ENCODE measurements at regions not wholly inside any gene's neighbourhood (a gene's known extent, or its start where the extent isn't known, plus 50 kb on each side); places are given as distances from the start of the nearest gene placed in this dataset.
"Not testable (repeated sequence)": the region's sequence is repeated elsewhere in the genome, so short reads cannot be mapped to it uniquely, and the experiment has no call there.

GRCh38 chr5:25416960-25417359 is 772.2 kb upstream of the CDH10 start:
- Mint-ChIP-seq H3K4me3 (no peak overlapping the region), H3K27me3 (no peaks in the 10 kb centered on the region), H3K36me3 (no peaks in the 10 kb centered on the region), H3K9me3 (ENCODE audit: low read depth) (peaks cover 11% of the 10 kb centered on the region), H3K27ac (no peak overlapping the region), H3K4me1 (ENCODE audit: low read depth) (no peaks in the 10 kb centered on the region)

DNA sequence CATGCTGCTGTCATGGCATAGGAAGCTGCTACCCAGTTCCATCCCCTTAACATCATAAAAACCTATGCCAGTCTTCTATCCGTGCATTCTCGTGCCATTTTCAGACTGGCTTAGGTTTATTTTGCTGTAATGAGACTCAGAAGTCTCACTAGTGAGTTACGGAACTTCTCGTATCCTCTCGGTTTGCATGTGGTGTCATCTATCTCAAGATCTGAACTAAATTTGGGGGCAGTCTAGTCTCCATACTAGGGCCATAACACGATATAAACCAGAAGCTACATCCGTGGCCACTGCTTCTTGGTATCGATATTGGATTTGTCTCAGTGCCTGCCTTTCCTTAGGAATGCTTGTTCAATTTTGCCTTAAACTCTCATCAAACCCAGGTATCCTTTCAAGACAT is 771.2 kb upstream of the CDH10 start:
- no peak overlapping the region for H3K27ac Mint-ChIP-seq
- H3K9me3 Mint-ChIP-seq (ENCODE audit: low read depth) = peaks cover 15% of the 10 kb centered on the region
- H3K27me3 Mint-ChIP-seq = no peaks in the 10 kb centered on the region
- no peaks in the 10 kb centered on the region for H3K36me3 Mint-ChIP-seq
- H3K4me1 Mint-ChIP-seq (ENCODE audit: low read depth) = no peaks in the 10 kb centered on the region
- no peak overlapping the region for H3K4me3 Mint-ChIP-seq

GRCh38 chr5:25414742-25415141 is 770.0 kb upstream of the CDH10 start:
- Mint-ChIP-seq H3K9me3 (ENCODE audit: low read depth) (peaks cover 15% of the 10 kb centered on the region), H3K36me3 (no peaks in the 10 kb centered on the region), H3K27ac (no peak overlapping the region), H3K4me1 (ENCODE audit: low read depth) (no peaks in the 10 kb centered on the region), H3K27me3 (no peaks in the 10 kb centered on the region), H3K4me3 (no peak overlapping the region)

DNA sequence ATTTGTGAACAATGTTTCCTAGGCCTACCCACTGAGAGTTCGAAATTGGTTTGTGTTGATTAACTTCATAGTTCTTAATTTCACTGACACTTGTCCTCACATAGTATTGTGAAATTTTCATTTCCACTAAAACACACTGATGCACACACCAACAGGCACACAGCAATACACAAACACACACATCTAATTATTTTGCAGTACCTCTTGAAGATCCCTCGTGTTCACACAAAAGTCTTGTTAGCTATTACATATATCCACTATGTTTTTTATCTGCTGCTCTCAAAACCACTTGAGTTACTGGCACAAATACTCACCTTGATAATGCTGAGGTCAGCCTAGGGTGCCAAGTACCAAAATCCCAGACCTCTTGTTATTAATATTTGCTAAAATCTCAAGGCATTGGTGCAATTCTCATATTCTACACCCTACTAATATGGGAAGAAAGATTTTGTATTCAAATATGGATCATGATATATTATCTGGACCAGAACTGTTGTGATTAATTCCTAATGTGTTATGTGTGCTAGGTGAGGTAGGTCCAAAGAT is 767.4 kb upstream of the CDH10 start:
- Mint-ChIP-seq H3K9me3 (ENCODE audit: low read depth) (peaks cover 23% of the 10 kb centered on the region), H3K4me3 (no peak overlapping the region), H3K27ac (no peak overlapping the region)

GRCh38 chr5:25407365-25407764 is 762.6 kb upstream of the CDH10 start:
- H3K36me3 Mint-ChIP-seq; H3K27me3 Mint-ChIP-seq; H3K4me3 Mint-ChIP-seq; H3K4me1 Mint-ChIP-seq (ENCODE audit: low read depth); H3K27ac Mint-ChIP-seq: not testable (repeated sequence)
- H3K9me3 Mint-ChIP-seq (ENCODE audit: low read depth) = peaks cover 27% of the 10 kb centered on the region

More for the DNA sequence above, 767.4 kb upstream of the CDH10 start:
- Mint-ChIP-seq H3K27me3 (no peaks in the 10 kb centered on the region), H3K4me1 (ENCODE audit: low read depth) (no peaks in the 10 kb centered on the region), H3K36me3 (no peaks in the 10 kb centered on the region)

- Mint-ChIP-seq H3K9me3 (ENCODE audit: low read depth) (peaks cover 21% of the 10 kb centered on the region), H3K36me3 (no peaks in the 10 kb centered on the region), H3K4me3 (no peak overlapping the region), H3K27me3 (no peaks in the 10 kb centered on the region), H3K4me1 (ENCODE audit: low read depth) (no peaks in the 10 kb centered on the region), H3K27ac (no peak overlapping the region)
Observed at GRCh38 chr5:25405850-25406249, 761.1 kb upstream of the CDH10 start.

- H3K27ac Mint-ChIP-seq = no peak overlapping the region
- no peaks in the 10 kb centered on the region for H3K27me3 Mint-ChIP-seq
- peaks cover 19% of the 10 kb centered on the region for H3K9me3 Mint-ChIP-seq (ENCODE audit: low read depth)
- H3K4me3 Mint-ChIP-seq = no peak overlapping the region
- no peaks in the 10 kb centered on the region for H3K4me1 Mint-ChIP-seq (ENCODE audit: low read depth)
- H3K36me3 Mint-ChIP-seq = no peaks in the 10 kb centered on the region
Observed at GRCh38 chr5:25399878-25400480, 755.2 kb upstream of the CDH10 start.

- Mint-ChIP-seq H3K27me3 (no peaks in the 10 kb centered on the region), H3K9me3 (ENCODE audit: low read depth) (peaks cover 22% of the 10 kb centered on the region), H3K4me3 (no peak overlapping the region), H3K27ac (no peak overlapping the region), H3K4me1 (ENCODE audit: low read depth) (no peaks in the 10 kb centered on the region), H3K36me3 (no peaks in the 10 kb centered on the region)
Observed at GRCh38 chr5:25393957-25394356, 749.2 kb upstream of the CDH10 start.

DNA sequence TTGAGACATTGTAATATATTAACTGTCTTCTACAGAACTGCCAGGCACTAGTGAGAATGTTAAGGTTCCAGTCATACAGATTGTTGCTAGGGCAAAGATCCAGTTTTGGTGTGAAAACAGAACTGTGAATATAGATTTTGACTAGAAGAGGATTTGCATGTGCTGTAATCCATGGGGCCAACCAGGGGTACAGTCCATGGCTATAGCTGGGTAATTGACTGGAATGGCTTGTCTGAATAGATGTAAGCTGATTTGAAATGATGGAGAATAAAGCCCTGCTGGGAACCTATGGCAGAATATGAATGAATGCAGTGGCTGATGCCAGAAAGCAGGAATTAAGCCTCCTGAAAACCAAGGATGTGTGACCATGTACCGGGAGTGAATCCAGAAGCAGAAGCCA is 748.5 kb upstream of the CDH10 start:
- H3K4me3 Mint-ChIP-seq = no peak overlapping the region
- H3K27me3 Mint-ChIP-seq = no peaks in the 10 kb centered on the region
- H3K36me3 Mint-ChIP-seq = no peaks in the 10 kb centered on the region
- peaks cover 22% of the 10 kb centered on the region for H3K9me3 Mint-ChIP-seq (ENCODE audit: low read depth)
- H3K4me1 Mint-ChIP-seq (ENCODE audit: low read depth) = no peaks in the 10 kb centered on the region
- H3K27ac Mint-ChIP-seq = no peak overlapping the region

DNA sequence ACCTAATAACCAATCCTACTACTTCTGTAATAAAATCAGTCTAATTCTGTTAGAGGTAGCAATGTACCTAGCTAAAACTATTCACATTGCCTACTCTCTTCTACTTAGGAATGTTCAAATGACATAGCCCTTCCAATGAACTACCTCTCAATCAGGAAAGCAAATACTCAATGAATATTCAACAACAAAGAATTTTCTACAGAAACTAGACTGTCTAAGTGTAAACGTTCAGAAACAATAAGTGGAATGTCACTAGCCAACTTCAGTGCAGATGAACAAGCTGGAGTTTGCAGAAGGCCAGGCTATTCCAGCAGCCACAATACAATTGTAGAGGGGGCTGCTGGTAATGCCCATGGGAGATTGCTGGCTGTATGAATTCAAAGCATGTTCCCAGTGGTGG is 743.2 kb upstream of the CDH10 start:
- Mint-ChIP-seq H3K27ac (no peak overlapping the region), H3K9me3 (ENCODE audit: low read depth) (peaks cover 18% of the 10 kb centered on the region), H3K36me3 (no peaks in the 10 kb centered on the region)

GRCh38 chr5:25362799-25363198 is 718.0 kb upstream of the CDH10 start:
- Mint-ChIP-seq H3K36me3 (no peaks in the 10 kb centered on the region), H3K4me1 (ENCODE audit: low read depth) (no peaks in the 10 kb centered on the region), H3K27ac (no peak overlapping the region), H3K27me3 (no peaks in the 10 kb centered on the region), H3K9me3 (ENCODE audit: low read depth) (peaks cover 16% of the 10 kb centered on the region), H3K4me3 (no peak overlapping the region)

More for the DNA sequence above, 743.2 kb upstream of the CDH10 start:
- H3K4me1 Mint-ChIP-seq (ENCODE audit: low read depth) = no peaks in the 10 kb centered on the region
- H3K27me3 Mint-ChIP-seq = no peaks in the 10 kb centered on the region
- H3K4me3 Mint-ChIP-seq = no peak overlapping the region

GRCh38 chr5:25358919-25359318 is 714.1 kb upstream of the CDH10 start:
- H3K36me3 Mint-ChIP-seq = no peaks in the 10 kb centered on the region

DNA sequence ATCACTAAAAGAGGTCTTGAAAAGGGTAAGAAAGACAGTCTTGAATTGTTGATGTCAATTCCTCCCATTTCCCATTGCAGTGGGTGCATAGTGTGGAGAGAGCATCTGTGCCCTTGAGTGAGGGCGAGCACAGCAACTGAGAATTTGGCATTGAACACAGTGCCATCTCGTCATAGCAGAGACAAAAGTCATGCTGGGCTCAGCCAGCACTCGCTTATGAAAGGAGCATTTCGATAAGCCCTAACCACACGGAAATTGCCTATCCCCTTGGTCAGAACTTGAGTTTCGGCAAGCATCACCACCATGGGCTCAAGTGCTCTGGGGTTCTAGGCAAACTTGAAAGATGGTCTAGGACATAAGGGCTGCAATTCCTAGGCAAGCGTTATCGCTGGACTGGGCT is 712.8 kb upstream of the CDH10 start:
- Mint-ChIP-seq H3K9me3 (ENCODE audit: low read depth) (peaks cover 22% of the 10 kb centered on the region), H3K36me3 (no peaks in the 10 kb centered on the region), H3K27ac (no peak overlapping the region), H3K27me3 (no peaks in the 10 kb centered on the region), H3K4me1 (ENCODE audit: low read depth) (no peaks in the 10 kb centered on the region), H3K4me3 (no peak overlapping the region)

More at GRCh38 chr5:25358919-25359318, 714.1 kb upstream of the CDH10 start:
- Mint-ChIP-seq H3K27me3 (no peaks in the 10 kb centered on the region), H3K9me3 (ENCODE audit: low read depth) (peaks cover 25% of the 10 kb centered on the region), H3K4me1 (ENCODE audit: low read depth) (no peaks in the 10 kb centered on the region), H3K4me3 (no peak overlapping the region), H3K27ac (no peak overlapping the region)

DNA sequence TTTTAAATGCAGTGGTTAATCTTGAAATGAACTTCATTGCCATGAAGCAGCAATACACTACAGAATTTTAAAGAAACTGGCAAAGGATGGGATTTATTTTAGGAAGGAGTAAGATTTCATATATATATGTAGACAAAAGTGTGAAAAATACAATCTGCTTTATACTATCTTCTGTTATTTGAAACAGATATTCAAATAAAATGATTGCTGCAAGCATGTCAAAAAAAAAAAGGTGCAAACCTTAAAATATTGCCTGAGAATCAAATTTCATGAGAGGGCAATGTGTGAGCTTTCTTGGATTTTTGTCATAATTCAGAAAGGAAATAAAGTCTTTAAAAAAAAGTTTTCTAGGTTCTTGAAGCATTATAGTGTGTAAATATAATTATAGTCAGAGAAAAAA is 705.0 kb upstream of the CDH10 start:
- Mint-ChIP-seq H3K4me3 (no peak overlapping the region), H3K27me3 (no peaks in the 10 kb centered on the region), H3K36me3 (no peaks in the 10 kb centered on the region), H3K27ac (no peak overlapping the region), H3K9me3 (ENCODE audit: low read depth) (peaks cover 13% of the 10 kb centered on the region), H3K4me1 (ENCODE audit: low read depth) (no peaks in the 10 kb centered on the region)

DNA sequence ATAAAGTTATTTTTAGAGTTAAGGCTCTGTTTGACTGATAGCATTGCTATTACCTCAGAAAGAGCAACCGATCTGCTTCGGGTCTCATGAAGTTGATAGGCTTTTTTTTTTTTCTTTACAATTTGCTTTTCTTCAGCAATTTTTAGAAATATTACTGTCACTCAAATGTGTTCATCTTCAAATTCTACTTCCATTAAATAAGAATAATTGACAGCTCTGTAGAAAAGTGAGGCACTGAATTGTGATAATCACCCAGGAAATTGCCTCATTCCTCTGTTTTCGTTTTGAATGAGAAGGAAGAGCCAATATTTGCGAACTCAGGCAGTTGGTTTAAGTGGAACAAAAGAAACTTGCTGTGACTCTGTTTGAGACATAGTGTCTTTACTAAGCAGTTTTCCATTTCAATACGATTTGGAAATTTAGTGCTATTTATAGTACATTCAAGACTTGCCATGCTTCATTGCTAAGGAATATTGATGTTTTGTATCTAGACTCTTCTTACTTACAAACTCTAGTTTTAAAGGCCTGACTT is 700.5 kb upstream of the CDH10 start:
- Mint-ChIP-seq H3K27ac (no peak overlapping the region), H3K4me1 (ENCODE audit: low read depth) (no peaks in the 10 kb centered on the region), H3K36me3 (no peaks in the 10 kb centered on the region), H3K9me3 (ENCODE audit: low read depth) (peaks cover 12% of the 10 kb centered on the region), H3K27me3 (no peaks in the 10 kb centered on the region), H3K4me3 (no peak overlapping the region)

- Mint-ChIP-seq H3K27me3 (no peaks in the 10 kb centered on the region), H3K4me3 (no peak overlapping the region), H3K9me3 (ENCODE audit: low read depth) (peaks cover 5% of the 10 kb centered on the region), H3K27ac (no peak overlapping the region), H3K4me1 (ENCODE audit: low read depth) (no peaks in the 10 kb centered on the region), H3K36me3 (no peaks in the 10 kb centered on the region)
Observed at GRCh38 chr5:25339541-25339940, 694.8 kb upstream of the CDH10 start.
